ENCODE measurements at regions not wholly inside any gene's neighbourhood (a gene's known extent, or its start where the extent isn't known, plus 50 kb on each side); places are given as distances from the start of the nearest gene placed in this dataset.

GRCh38 chr7:96638669-96639068 is 71.0 kb downstream of the SEM1 start:
- no peak for DNase-seq

GRCh38 chr7:96637522-96637921 is 72.1 kb downstream of the SEM1 start:
- DNase-seq = no peak

- DNase-seq = no peak
These were observed 72.7 kb downstream of the SEM1 start for GRCh38 chr7:96636979-96637378.

GRCh38 chr7:96636342-96636860 is 73.2 kb downstream of the SEM1 start:
- no peak for DNase-seq

DNA sequence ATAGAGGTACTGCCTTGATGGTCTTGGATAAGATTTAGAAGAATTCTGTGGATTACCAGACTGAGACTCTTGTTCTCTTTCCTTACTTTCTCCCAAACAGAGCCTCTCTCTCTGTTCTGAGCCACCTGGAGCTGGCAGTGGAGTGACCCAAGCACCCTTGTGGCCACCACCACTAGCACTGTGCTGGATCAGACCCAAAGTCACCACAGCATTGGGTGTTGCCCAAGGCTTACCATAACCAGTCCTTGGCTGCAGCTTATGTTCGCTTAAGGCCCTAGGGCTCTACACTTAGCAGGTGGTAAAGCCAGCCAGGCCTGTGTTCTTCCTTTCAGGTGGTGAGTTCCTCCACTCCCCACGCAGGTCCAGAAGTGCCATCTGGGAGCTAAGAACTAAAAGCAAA is 79.8 kb downstream of the SEM1 start:
- no peak for DNase-seq

- DNase-seq = no peak
These were observed 84.7 kb downstream of the SEM1 start for GRCh38 chr7:96624954-96625353.

GRCh38 chr7:96621932-96622331 is 87.7 kb downstream of the SEM1 start:
- no peak for DNase-seq

- DNase-seq = no peak
These were observed 95.3 kb downstream of the SEM1 start for GRCh38 chr7:96614154-96614867.

GRCh38 chr7:96612034-96612433 is 97.6 kb downstream of the SEM1 start:
- DNase-seq = no peak

DNA sequence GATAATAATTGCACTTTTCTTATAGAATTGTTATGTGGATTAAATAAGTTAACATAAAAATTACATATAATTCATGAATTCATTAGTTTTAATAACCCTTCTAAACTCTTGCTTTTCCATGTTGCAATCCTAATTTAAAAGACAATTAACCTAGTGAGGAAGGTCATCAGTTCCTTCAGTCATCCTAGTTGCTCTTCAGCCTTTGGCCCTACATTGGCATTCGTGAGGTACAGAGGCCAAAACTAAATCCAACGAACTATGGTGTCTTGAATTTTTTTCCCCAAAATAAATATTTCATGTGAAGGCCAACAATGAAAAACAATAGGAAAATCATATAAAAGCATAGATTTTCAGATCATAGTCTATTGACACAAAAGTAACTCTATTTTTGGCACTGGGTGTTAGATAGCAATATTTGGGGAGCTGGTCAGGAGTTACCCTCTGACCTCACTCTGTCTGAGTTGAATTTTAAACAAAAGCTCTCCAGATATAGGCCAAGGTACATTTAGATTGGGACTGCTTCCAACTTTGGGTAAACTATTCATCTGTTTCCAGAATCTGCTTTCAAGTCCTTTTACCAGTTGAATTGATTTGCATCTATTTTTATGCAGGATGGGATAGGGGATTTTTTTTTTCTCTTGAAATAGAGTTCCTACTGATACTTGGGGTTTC is 104.5 kb downstream of the SEM1 start:
- no peak for DNase-seq

DNA sequence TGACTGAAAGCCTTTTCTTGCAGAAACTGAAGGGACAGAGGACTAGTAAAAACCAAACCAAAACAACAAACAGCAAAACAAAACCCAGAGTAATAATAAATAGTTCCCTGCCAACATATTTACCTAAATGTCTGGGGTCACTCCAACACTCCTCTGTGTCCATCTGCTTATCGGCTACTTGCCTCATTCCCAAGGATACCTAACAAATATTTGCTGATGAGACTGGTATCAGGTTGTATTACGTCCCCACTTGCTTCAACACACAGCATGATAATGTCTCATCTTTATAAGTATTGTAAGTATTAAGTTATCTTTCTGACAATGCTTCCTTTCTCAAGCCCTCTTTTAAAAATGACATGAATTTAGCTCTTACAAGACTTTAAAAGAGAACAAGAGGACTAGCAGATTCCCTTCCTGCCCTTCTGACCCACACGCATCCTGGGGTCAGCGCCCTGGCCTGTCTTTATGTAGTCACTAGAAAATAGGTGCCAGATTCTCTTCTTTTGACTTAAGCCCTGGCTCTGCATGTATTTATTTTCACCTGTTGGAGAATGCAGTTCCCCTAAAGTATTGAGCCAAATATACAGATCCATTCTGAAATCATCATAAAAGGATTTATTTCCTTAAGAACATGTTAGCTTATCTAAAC is 110.2 kb downstream of the SEM1 start:
- no peak for DNase-seq

GRCh38 chr7:96598421-96598820 is 111.2 kb downstream of the SEM1 start:
- no peak for DNase-seq

DNA sequence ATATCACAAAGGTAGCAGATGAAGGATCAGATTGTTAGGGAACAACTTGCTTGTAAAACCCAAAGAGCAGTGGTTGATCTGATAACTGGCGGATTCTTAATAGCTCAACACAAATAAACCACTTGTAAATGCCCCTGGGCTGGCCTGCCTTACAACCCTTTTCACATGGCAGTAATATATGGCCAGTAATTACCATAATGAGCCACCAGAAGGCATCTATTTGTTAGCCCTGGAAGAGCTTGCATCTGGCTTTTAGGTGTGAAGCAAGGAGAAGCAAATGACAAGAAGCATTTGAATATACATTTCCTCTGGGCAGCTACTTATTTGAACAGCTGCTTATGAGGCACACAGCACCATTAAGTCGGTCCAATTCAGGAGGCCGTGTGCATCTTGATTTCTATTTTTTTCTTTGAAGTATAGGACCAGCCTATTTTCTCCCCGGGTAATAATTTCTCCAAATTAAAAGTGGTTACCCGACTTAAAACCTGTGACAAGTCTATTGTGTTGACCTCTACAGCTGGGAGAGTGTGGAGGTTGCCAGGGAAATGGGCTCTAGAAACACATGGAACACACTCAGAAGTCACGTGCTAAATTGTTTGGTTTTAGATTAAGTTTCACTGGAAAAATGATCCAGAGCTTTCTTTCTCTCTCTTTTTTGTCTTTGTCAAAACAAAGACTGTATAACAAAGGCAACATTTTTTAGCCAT is 113.4 kb downstream of the SEM1 start:
- DNase-seq = no peak

GRCh38 chr7:96591900-96592676 is 117.6 kb downstream of the SEM1 start:
- DNase-seq = no peak

DNA sequence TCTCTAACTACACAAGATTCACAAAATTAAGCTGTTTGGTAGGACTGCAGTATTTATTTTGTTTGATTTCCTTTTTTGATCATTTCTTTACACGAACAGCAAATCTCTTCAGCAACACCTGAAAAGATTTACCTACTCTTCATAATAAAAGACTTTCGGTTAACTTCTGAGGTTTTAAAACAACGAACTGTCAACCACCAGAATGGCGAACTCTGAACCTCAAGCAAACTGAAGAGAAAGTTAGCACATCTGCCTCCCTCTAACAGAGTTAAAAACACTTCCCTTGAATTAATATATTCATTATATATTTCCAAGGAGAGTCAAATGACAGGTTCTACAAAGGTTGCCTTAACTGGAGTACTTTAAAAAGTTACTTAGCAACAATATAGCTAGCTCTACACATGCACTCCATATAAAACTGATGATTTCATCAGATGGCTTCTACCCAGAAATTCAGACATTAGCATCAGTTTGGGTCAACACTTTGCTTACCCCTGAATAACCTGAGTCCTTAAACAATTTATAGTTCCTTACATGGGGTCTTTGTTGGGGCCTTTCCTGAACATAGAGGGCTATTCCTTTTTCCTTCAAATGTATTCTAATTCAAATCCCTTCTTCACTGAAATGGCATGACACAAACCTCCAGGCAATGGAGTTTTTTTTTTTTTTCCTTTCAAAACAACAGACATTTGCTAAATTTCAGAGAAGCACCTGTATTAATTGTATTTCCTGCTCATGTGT is 118.3 kb downstream of the SEM1 start:
- no peak for DNase-seq

DNA sequence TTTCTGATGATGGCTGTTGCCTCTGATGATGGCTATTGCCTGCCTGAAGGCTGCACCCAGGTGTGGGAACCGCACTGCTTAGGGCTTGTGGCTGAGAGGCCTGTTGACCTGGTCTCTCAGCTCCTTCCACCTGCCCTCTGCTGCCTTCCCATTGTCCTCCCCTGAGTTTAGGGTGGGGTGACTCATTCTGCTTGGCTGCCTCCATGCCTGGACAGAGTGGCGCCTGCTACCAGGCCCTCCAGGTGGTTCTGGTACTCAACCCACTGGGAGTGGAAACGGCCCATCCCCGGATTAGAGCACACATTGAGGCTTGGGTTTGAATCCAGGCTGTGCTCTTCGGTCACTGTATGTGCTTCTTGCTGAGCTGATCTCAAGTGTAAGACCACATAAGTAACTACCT is 120.6 kb downstream of the SEM1 start:
- DNase-seq = no peak

- no peak for DNase-seq
These were observed 130.5 kb downstream of the SEM1 start for GRCh38 chr7:96579119-96579518.

GRCh38 chr7:96578606-96579005 is 131.0 kb downstream of the SEM1 start:
- no peak for DNase-seq

DNA sequence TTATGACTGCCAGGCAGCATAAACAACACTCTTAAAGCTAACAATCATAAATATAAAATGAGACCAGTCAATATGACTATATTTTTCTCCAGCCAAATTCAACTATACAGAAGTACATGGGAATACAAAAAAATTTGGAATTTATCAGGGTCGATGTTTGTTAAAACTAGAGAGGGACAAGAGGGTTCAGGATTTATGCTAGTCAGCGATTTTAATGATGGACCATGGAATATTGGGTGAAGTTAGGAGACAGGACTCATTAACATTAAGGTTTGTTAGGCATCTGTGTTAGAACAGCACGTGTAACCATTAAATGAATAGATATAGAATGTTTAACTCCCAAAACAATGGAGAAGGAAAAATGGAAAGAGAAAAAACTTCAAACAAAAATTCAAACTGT is 146.2 kb downstream of the SEM1 start:
- DNase-seq = no peak

- no peak for DNase-seq
These were observed 146.7 kb downstream of the SEM1 start for GRCh38 chr7:96562966-96563365.

GRCh38 chr7:96562458-96562857 is 147.2 kb downstream of the SEM1 start:
- DNase-seq = no peak

- no peak for DNase-seq
These were observed 147.8 kb downstream of the SEM1 start for GRCh38 chr7:96561892-96562291.

All from stimulated activated CD4-positive, alpha-beta T cell treated with anti-CD3 and anti-CD28 coated beads, Interleukin-1b, Interleukin-23, amount 100 ng/mL, for 48 hours (primary cell).